ENCODE measurements at regions not wholly inside any gene's neighbourhood (a gene's known extent, or its start where the extent isn't known, plus 50 kb on each side); places are given as distances from the start of the nearest gene placed in this dataset.
"Not testable (repeated sequence)": the region's sequence is repeated elsewhere in the genome, so short reads cannot be mapped to it uniquely, and the experiment has no call there.

DNA sequence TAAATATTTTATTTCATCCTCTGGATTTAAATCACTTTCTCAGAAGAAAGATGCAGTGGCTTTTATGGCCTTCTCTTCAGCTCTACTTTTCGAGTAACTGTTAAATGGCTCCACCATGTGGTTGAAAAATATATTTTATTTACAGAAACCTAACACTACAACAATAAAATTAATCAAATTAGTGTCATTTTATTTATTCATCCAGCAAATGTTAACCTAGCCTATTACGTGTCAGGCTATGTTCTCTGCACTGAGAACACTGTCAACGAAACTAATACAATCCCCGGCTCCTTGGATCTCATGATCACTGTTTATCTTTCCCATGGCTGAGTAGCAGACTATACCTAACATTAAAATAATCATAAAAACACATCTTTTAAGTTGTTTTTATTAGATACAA is 148.0 kb upstream of the OSTN start:
- no peak overlapping the region for H3K4me3 ChIP-seq
- no peak overlapping the region for H3K27ac ChIP-seq
- no peaks in the 10 kb centered on the region for H3K36me3 ChIP-seq
- peak in 1 of 2 experiments; percentile 45 for DNase-seq
- no peaks in the 10 kb centered on the region for H3K4me1 ChIP-seq
- no peaks in the 10 kb centered on the region for H3K27me3 ChIP-seq
- H3K9me3 ChIP-seq (replicated peaks): no peaks in the 10 kb centered on the region

DNA sequence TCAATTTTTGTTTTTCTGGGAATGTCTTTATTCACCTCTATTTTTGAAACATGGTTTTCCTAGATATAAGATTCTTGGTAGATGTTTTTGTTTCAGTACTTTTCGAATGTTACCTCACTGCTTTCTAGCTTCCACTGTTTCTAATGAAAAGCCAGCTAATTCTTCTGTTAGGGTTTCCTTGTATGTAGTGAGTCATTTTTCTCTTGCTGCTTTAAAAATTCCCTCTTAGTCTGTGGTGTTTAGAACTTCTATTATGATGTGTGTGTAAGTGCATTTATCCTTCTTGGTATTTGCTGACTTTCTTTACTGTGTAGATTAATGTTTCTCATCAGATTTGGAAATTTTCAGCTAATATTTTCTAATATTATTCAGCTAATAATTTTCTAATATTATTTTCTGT is 151.1 kb upstream of the OSTN start:
- no peak overlapping the region for H3K27ac ChIP-seq
- H3K4me1 ChIP-seq: no peaks in the 10 kb centered on the region
- no peak for DNase-seq
- H3K36me3 ChIP-seq: no peaks in the 10 kb centered on the region
- no peak overlapping the region for H3K4me3 ChIP-seq
- H3K9me3 ChIP-seq (replicated peaks): no peaks in the 10 kb centered on the region
- no peaks in the 10 kb centered on the region for H3K27me3 ChIP-seq

DNA sequence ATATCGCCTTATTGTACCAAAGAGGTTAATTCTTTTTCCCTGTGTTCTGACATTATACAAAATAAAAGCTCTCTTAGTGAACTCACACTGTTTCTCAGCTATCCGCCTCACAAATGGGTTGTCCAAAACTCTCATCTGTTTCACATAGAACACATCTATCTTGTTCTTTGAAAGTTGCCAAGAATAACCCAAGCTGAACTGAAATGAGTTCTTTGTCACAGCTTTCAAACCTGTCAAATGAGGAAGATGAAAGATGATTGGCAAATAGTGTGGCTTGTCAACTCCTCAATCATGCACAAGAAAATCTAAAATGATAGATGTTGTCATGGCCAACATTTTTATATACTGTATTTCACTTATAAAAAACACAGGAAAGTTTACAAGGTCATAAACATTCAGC is 168.1 kb upstream of the OSTN start:
- Histone ChIP-seq H3K27me3 (no peaks in the 10 kb centered on the region), H3K4me3 (no peak overlapping the region), H3K27ac (no peak overlapping the region), H3K9me3 (replicated peaks) (no peaks in the 10 kb centered on the region), H3K4me1 (no peaks in the 10 kb centered on the region), H3K36me3 (no peaks in the 10 kb centered on the region)
- DNase-seq: no peak

DNA sequence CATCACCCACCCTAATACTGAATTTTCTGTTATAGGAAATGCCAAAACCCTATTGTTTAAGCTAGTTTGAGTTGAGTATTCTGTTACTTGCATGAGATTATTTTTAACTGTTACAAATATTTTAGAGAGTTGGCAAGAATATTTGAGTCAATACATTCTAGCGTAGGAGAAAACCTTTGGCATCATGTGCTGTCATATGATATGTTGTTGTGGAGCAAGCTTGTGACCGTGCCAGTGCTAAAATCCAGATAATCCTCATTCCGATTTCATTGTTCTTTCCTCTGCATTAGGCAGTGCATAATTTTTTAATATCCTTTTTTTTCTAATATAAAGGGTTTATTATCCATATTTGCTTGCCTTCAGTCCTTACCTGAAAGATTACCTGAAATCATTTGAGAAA is 168.0 kb upstream of the GMNC start:
- Histone ChIP-seq H3K27ac (no peak overlapping the region), H3K4me3 (no peak overlapping the region), H3K9me3 (replicated peaks) (no peaks in the 10 kb centered on the region), H3K36me3 (no peaks in the 10 kb centered on the region), H3K27me3 (no peaks in the 10 kb centered on the region), H3K4me1 (no peaks in the 10 kb centered on the region)
- DNase-seq: no peak

DNA sequence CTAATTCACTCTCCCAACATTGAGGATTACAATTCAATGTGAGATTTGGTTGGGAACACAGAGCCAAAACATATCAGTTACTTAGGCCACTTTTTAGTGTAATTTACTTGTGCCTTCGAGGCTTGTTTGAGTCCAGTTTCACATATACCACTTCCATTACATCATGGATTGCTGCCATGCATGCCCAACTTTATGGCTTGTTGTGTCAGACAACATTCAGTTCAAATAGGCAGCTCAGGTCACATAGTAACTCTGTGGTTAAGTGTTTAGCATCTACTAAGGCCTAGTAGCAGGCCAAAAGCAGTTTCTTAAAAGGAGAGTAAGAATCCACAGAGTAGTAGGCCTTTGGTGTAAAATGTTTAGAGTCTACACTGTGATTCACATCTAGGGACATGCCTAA is 164.3 kb upstream of the GMNC start:
- no peak for DNase-seq
- Histone ChIP-seq H3K36me3 (no peaks in the 10 kb centered on the region), H3K9me3 (replicated peaks) (no peaks in the 10 kb centered on the region), H3K27me3 (no peaks in the 10 kb centered on the region), H3K27ac (no peak overlapping the region), H3K4me1 (no peaks in the 10 kb centered on the region; the same call in 1 of the 2 replicates), H3K4me3 (no peak overlapping the region)

DNA sequence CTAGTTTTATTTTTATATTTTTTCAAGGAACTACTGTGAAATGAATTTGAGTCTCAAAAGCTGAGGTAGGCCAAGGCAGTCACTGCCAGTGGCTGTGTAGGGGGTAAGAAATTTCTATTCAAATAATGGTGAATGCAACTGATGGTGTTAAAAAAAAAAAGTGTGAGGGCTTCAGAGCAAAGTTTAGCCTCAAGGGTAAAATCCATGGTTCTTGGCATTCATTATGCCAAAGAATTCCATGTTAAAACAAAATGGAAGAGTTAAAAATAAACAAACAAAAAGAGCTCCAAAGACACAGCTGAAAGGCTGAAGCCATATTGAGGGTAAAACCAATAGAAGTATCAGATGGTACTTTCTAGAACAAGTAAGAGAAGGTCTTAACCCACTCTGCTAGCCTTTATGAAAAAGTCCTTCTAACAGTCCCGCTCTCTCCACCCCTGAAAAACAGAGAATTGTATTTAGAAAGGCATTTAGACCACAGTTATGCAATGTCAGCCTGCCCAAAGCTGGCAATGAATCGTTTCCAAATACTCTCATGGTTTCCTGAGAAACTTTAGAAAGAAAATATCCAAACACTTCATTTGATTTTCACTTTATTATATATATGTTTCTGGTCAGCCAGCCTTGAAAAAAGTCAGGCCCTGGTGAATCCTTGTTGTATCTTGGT is 158.4 kb upstream of the GMNC start:
- no peaks in the 10 kb centered on the region for H3K9me3 ChIP-seq (replicated peaks)
- H3K4me1 ChIP-seq: peaks cover 7% of the 10 kb centered on the region
- no peaks in the 10 kb centered on the region for H3K36me3 ChIP-seq
- no peaks in the 10 kb centered on the region for H3K27me3 ChIP-seq
- no peak overlapping the region for H3K4me3 ChIP-seq
- H3K27ac ChIP-seq: no peak overlapping the region
- no peak for DNase-seq

DNA sequence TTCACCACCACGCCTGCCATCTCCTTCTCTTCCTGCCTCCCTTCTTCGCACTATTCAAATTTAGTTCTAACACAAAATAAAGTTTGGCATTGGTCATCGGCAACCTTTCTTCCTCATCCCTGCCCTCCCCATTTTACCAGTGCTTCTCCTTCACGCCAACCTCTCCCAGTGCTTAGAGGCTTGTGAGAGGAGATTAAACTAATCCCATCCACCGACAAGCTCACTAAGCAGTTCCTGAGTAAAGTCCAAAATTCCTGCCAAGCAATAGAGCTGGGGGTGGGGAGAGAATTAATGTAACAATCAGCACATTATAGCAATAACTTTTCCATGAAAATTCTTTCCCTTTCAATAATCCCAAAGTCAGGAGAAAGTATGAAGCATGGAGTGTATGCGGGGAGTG is 157.4 kb upstream of the GMNC start:
- DNase-seq: no peak
- H3K27ac ChIP-seq: no peak overlapping the region
- no peak overlapping the region for H3K4me3 ChIP-seq
- H3K36me3 ChIP-seq: no peaks in the 10 kb centered on the region
- H3K4me1 ChIP-seq: peaks cover 7% of the 10 kb centered on the region
- H3K9me3 ChIP-seq (replicated peaks): no peaks in the 10 kb centered on the region
- no peaks in the 10 kb centered on the region for H3K27me3 ChIP-seq

DNA sequence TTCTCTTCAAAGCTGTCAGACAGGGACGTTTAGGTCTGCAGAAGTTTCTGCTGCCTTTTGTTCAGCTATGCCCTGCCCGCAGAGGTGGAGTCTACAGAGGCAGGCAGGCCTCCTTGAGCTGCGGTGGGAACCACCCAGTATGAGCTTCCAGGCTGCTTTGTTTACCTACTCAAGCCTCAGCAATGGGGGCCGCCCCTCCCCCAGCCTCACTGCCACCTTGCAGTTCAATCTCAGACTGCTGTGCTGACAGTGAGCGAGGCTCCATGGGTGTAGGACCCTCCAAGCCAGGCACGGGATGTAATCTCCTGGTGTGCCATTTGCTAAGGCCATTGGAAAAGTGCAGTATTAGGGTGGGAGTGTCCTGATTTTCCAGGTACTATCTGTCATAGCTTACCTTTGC is 153.5 kb upstream of the GMNC start:
- H3K4me1 ChIP-seq; H3K9me3 ChIP-seq (replicated peaks); H3K27ac ChIP-seq; H3K27me3 ChIP-seq; H3K36me3 ChIP-seq; H3K4me3 ChIP-seq; DNase-seq: not testable (repeated sequence)

DNA sequence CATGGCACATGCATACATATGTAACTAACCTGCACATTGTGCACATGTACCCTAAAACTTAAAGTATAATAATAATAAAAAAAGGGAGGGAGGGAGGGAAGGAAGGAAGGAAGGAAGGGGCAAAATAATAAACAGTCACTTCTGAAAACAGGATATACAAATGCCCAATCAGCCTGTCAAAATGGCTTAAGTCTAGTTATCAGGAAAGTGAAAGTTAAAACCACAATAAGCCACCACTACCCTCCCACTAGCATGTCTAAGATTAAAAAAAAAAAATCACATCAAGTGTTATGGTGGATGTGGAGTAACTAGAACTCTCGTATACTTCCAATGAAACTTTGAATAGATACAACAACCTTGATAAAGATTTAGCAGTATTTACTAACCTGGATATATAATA is 145.6 kb upstream of the GMNC start:
- H3K4me3 ChIP-seq: no peak overlapping the region
- DNase-seq: no peak
- H3K9me3 ChIP-seq (replicated peaks): no peaks in the 10 kb centered on the region
- no peaks in the 10 kb centered on the region for H3K36me3 ChIP-seq
- H3K27ac ChIP-seq: no peak overlapping the region
- no peaks in the 10 kb centered on the region; the same call in 1 of the 2 replicates for H3K4me1 ChIP-seq
- no peaks in the 10 kb centered on the region for H3K27me3 ChIP-seq

DNA sequence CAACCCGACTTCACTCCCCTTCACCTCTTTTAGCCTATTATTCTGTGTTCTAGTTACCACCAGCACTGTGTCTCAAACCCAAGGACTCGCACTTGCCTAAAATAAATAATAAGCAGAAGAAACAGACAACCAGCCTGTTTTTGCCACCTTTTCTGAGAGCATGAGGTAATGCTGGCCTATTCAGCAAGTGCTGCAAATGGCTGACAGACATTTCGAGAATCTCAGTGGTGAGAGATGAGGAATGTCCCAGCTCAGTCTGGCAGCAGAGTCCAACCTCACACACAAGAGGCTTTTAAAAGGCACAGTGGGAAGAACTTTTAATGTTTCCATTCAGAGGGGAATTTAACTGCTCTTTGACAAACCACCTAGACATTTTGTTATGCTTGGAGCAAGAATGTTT is 143.3 kb upstream of the GMNC start:
- no peaks in the 10 kb centered on the region for H3K36me3 ChIP-seq
- no peak for DNase-seq

DNA sequence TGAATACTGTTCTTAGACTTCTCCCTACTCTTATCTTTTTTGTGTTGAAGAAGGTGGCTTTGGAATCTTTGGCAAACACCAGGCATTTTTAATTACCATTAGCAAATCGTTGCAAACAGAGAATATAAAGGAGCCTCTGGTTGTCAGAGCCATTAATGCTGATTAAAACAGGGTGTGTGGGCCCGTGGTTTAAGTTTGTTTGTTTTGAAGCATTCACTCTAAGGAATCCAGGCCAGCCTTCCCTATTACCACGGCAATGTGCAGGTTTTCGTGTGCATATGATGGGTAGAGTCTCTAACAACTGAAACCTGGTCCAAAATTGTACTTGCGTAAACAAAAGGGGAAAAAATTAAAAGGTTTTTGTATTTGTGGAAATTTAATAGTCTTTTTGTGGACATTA is 141.2 kb upstream of the GMNC start:
- no peaks in the 10 kb centered on the region for H3K36me3 ChIP-seq
- H3K4me1 ChIP-seq: no peaks in the 10 kb centered on the region; the same call in 1 of the 2 replicates
- H3K9me3 ChIP-seq (replicated peaks): no peaks in the 10 kb centered on the region
- peak; percentile 32 to 60 for DNase-seq
- no peaks in the 10 kb centered on the region for H3K27me3 ChIP-seq
- H3K27ac ChIP-seq: peak overlapping the region; percentile 7; the same call in 1 of the 2 replicates
- no peak overlapping the region for H3K4me3 ChIP-seq

More for the DNA sequence above, 143.3 kb upstream of the GMNC start:
- H3K4me3 ChIP-seq: no peak overlapping the region
- H3K27me3 ChIP-seq: no peaks in the 10 kb centered on the region
- H3K9me3 ChIP-seq (replicated peaks): no peaks in the 10 kb centered on the region
- H3K4me1 ChIP-seq: no peaks in the 10 kb centered on the region; the same call in 1 of the 2 replicates
- no peak overlapping the region for H3K27ac ChIP-seq

DNA sequence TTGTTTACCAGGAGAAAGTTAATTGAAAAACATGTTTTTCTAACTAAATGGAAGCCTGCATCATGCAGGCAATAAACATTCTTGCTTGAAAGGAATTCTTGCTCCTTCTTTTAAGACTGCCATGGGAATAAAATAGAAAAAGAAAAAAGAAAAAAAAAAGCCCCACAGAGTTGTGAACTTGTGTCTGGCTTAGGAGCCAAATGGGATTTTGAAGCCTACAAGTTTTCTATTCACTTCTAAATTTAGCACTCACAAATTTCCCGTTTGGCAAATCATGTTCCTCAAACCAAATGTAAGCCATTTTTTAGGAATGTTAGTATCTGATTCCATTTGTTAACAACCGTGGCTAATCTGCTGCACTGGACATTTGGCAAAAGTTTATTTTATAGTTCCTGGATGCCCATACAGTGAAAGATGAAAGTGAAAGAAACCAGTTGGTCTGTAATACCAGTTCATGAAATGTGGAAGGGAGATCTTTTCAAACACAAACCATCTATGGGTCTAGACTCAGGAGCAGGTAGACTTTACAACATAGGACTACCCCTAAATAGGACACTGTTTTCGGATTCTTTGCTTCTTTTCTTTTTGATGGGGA is 133.8 kb upstream of the GMNC start:
- H3K27me3 ChIP-seq: no peaks in the 10 kb centered on the region
- H3K27ac ChIP-seq: peak overlapping the region; percentile 93
- H3K9me3 ChIP-seq (replicated peaks): no peaks in the 10 kb centered on the region
- H3K4me1 ChIP-seq: peaks cover 47% of the 10 kb centered on the region
- peak overlapping the region; percentile 32 for H3K4me3 ChIP-seq
- H3K36me3 ChIP-seq: no peaks in the 10 kb centered on the region
- peak; percentile 43 to 81 for DNase-seq

DNA sequence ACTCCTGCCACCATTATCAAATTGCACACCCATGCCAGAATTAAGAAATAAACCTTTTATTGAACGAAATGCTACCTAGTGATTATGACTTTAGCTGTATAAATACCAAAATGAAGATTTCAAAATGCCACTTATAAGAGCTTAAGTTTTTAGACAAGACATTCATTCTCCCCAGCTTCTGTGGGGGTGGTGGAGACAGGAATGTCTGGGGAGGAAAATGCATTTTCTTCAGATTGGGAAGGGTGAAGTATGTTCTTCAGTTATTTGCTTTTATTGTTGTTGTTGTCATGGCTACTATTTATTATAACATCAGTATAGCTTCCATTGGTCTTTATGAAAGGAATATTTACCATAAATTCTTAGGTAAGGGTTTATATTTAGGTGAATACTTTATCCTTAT is 132.7 kb upstream of the GMNC start:
- H3K36me3 ChIP-seq: no peaks in the 10 kb centered on the region
- DNase-seq: no peak
- H3K27me3 ChIP-seq: no peaks in the 10 kb centered on the region
- H3K9me3 ChIP-seq (replicated peaks): no peaks in the 10 kb centered on the region
- peak overlapping the region; percentile 93 for H3K27ac ChIP-seq
- no peak overlapping the region for H3K4me3 ChIP-seq
- H3K4me1 ChIP-seq: peaks cover 47% of the 10 kb centered on the region

DNA sequence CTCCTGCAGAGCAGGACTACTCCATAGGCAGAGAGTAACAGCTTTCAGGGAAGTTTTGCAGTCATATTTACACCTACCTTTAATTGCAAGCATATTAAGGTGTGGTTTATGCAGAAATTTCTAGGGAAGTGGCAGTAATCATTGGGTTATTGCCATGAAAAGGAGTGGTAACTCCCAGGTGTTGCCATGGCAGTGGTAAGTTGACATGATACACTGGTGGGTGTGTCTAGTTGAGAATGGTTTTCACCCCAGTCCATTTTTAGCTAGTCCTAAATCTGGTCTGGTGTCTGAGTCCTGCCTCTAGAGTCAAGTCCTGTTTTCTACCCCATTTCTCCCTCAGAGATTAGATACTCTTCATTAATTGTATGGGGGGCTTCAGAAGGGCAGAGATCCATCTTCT is 128.4 kb upstream of the GMNC start:
- H3K36me3 ChIP-seq: no peaks in the 10 kb centered on the region
- no peaks in the 10 kb centered on the region for H3K27me3 ChIP-seq
- no peak for DNase-seq
- no peak overlapping the region for H3K4me3 ChIP-seq
- no peaks in the 10 kb centered on the region; the same call in 1 of the 2 replicates for H3K9me3 ChIP-seq (replicated peaks)
- H3K4me1 ChIP-seq: peaks cover 35% of the 10 kb centered on the region
- H3K27ac ChIP-seq: no peak overlapping the region

DNA sequence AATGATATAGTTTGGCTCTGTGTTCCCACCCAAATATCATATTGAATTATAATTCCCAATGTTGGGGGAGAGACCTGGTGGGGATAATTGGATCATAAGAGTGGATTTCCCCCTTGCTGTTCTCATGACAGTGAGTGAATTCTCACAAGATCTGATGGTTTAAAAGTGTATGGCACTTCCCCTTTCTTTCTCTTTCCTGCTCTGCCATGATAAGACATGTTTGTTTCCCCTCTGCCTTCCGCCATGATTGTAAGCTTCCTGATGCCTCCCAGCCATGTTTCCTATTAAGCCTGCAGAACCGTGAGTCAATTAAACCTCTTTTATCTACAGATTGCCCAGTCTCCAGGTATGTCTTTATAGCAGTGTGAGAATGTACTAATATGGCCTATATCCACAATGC is 126.7 kb upstream of the GMNC start:
- Histone ChIP-seq H3K27me3 (no peaks in the 10 kb centered on the region), H3K36me3 (no peaks in the 10 kb centered on the region), H3K27ac (no peak overlapping the region), H3K4me1 (peaks cover 18% of the 10 kb centered on the region), H3K9me3 (replicated peaks) (no peaks in the 10 kb centered on the region; the same call in 1 of the 2 replicates), H3K4me3 (no peak overlapping the region)
- no peak for DNase-seq

DNA sequence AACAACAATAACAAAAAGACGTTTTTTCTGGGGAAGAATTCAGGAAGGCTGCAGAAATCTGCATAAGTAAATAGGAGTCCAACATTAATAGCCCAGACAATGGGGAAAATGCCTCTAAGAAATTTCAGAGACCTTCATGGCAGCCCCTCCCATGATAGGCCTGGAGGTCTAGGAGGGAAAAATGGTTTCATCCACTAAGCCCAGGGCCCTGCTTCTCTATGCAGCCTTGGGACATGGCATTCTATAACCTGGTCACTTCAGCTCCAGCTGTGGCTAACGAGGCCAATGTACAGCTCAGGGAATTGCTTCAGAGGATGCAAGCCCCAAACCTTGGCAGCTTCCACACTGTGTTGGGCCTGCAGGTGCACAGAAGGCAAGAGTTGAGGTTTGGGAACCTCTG is 125.6 kb upstream of the GMNC start:
- Histone ChIP-seq H3K4me3 (no peak overlapping the region), H3K36me3 (no peaks in the 10 kb centered on the region), H3K27me3 (no peaks in the 10 kb centered on the region), H3K27ac (no peak overlapping the region), H3K9me3 (replicated peaks) (no peaks in the 10 kb centered on the region; the same call in 1 of the 2 replicates), H3K4me1 (peaks cover 13% of the 10 kb centered on the region)
- no peak for DNase-seq
